Mesendoderm (in vitro differentiated cells): ENCODE measurements at regions not wholly inside any gene's neighbourhood (a gene's known extent, or its start where the extent isn't known, plus 50 kb on each side); places are given as distances from the start of the nearest gene placed in this dataset.

ENCODE experiments used
- DNase-seq: peaks from one replicate; pipeline ENCODE4 v3.0.0; 2013
- H2AK5ac ChIP-seq: 2 replicates; pipeline ENCODE4 v1.6.1; 2013; ENCODE audit warnings: low read length, inconsistent platforms
- H2BK120ac ChIP-seq: 2 replicates; pipeline ENCODE4 v1.6.1; 2013; ENCODE audit warnings: low read depth, mild to moderate bottlenecking, low read length, moderate library complexity, mixed read lengths
- H2BK15ac ChIP-seq: replicated peaks from 2 replicates; pipeline ENCODE4 v1.6.1; 2013; ENCODE audit warnings: low read depth, mild to moderate bottlenecking, moderate library complexity
- H2BK5ac ChIP-seq: 2 replicates; pipeline ENCODE4 v1.6.1; 2013; ENCODE audit warnings: low read length, inconsistent platforms
- H3K18ac ChIP-seq: 2 replicates; pipeline ENCODE4 v1.6.1; 2013; ENCODE audit warnings: mild to moderate bottlenecking, low read length, mixed read lengths
- H3K23ac ChIP-seq: one replicate; pipeline ENCODE4 v1.6.1; 2013; ENCODE audit warnings: low read length
- H3K27ac ChIP-seq: 2 replicates; pipeline ENCODE4 v1.5.1; 2013; ENCODE audit warnings: low read depth, mild to moderate bottlenecking, inconsistent platforms, low read length, moderate library complexity
- H3K27me3 ChIP-seq: 2 replicates; pipeline ENCODE4 v1.6.1; 2013; ENCODE audit warnings: low read length, control low read depth, mild to moderate bottlenecking, inconsistent platforms; ENCODE audit not compliant: insufficient read depth, poor library complexity
- H3K36me3 ChIP-seq: 2 replicates; pipeline ENCODE4 v1.6.1; 2013; ENCODE audit warnings: low read length, inconsistent platforms; ENCODE audit not compliant: control insufficient read depth, insufficient read depth
- H3K4ac ChIP-seq: one replicate; pipeline ENCODE4 v1.6.1; 2013; ENCODE audit warnings: low read depth, mild to moderate bottlenecking, low read length, moderate library complexity
- H3K4me1 ChIP-seq: 2 replicates; pipeline ENCODE4 v1.6.1; 2013; ENCODE audit warnings: low read depth, low read length, inconsistent platforms; ENCODE audit not compliant: control insufficient read depth
- H3K4me2 ChIP-seq: 2 replicates; pipeline ENCODE4 v1.6.1; 2013; ENCODE audit warnings: low read length
- H3K4me3 ChIP-seq: 2 replicates; pipeline ENCODE4 v1.5.1; 2013; ENCODE audit warnings: mild to moderate bottlenecking, low read length
- H3K56ac ChIP-seq: one replicate; pipeline ENCODE4 v1.6.1; 2013; ENCODE audit warnings: low read length
- H3K79me1 ChIP-seq: 2 replicates; pipeline ENCODE4 v1.6.1; 2013; ENCODE audit warnings: low read length, inconsistent platforms
- H3K79me2 ChIP-seq: 2 replicates; pipeline ENCODE4 v1.6.1; 2013; ENCODE audit warnings: mild to moderate bottlenecking, low read length; ENCODE audit not compliant: control insufficient read depth, insufficient read depth
- H3K9ac ChIP-seq: 2 replicates; pipeline ENCODE4 v1.6.1; 2013; ENCODE audit warnings: low read length, inconsistent platforms
- H4K5ac ChIP-seq: one replicate; pipeline ENCODE4 v1.6.1; 2013; ENCODE audit warnings: low read length
- H4K8ac ChIP-seq: one replicate; pipeline ENCODE4 v1.6.1; 2013; ENCODE audit warnings: low read depth, mild to moderate bottlenecking, control low read depth, low read length, moderate library complexity
- WGBS: extraction: QIAGEN DNeasy Blood & Tissue Kit; methylation state at CpG from one replicate; pipeline ENCODE4 v1.1.7; 2013; ENCODE audit warnings: low lambda C conversion rate, missing lambda C conversion rate; ENCODE audit not compliant: insufficient coverage; ENCODE audit errors: extremely low coverage; 5-methylcytosine and 5-hydroxymethylcytosine counted together

DNA sequence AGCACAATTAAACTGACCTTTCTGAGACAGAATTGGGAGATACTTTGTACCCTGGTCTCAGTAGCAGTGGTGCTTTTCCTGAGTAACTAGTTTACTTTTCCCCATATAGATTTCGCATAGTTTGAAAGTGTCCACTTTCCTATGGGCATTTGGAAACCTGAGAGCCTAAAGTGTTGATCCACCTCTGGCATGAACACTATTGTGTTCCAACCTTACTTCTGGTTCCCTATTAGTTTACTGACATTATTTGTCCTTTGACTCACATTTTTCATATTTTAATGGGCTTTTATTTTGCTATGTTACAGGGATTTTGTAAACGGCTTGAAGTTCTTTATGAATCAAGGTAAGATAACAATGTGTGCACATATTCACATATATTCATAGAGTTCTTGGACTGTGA, 103.7 kb downstream of the CBLL2 start:
- no peaks in the 10 kb centered on the region for H3K27me3 ChIP-seq
- H2BK15ac ChIP-seq: no peak overlapping the region
- WGBS: no CpG with 5 or more reads among the region's 2 CpGs

DNA sequence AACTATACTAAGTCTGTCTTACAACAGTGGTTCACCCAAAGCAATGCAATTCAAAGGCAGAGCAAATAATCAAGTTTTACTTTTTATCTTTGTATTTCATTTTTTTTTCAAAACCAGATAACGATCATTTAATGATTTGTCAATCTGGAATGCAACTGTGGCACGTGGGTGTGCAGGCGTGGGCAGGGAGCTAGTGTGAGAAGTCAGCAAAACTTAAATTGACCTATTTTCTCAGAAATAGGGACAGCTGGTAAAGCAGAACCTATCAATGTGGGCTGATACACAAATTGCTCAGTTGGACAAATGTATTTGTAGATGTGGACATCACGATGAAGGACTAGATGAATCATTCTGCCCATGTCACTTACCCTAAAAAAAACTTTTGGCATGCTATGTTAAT, 105.6 kb downstream of the CBLL2 start:
- DNase-seq: no peak
- Histone ChIP-seq H3K9ac (no peak overlapping the region), H3K4ac (no peak overlapping the region), H3K56ac (no peak overlapping the region), H2BK120ac (no peak overlapping the region), H3K79me1 (no peaks in the 10 kb centered on the region), H3K27ac (no peak overlapping the region), H3K79me2 (no peaks in the 10 kb centered on the region), H4K8ac (no peak overlapping the region), H3K36me3 (no peaks in the 10 kb centered on the region), H3K23ac (no peak overlapping the region), H2AK5ac (no peak overlapping the region), H4K5ac (no peak overlapping the region), H2BK5ac (no peak overlapping the region), H3K4me3 (no peak overlapping the region), H3K4me1 (no peaks in the 10 kb centered on the region), H3K4me2 (no peak overlapping the region), H3K18ac (no peak overlapping the region), H2BK15ac (no peak overlapping the region), H3K27me3 (no peaks in the 10 kb centered on the region)
- no CpG with 5 or more reads among the region's 4 CpGs for WGBS

More for the DNA sequence above, 103.7 kb downstream of the CBLL2 start:
- Histone ChIP-seq H3K56ac (no peak overlapping the region), H3K27ac (no peak overlapping the region), H2AK5ac (no peak overlapping the region), H3K23ac (no peak overlapping the region), H3K9ac (no peak overlapping the region), H3K4me3 (no peak overlapping the region), H3K18ac (no peak overlapping the region), H3K36me3 (no peaks in the 10 kb centered on the region), H2BK120ac (no peak overlapping the region), H4K5ac (no peak overlapping the region), H3K79me1 (no peaks in the 10 kb centered on the region), H2BK5ac (no peak overlapping the region), H3K4me1 (no peaks in the 10 kb centered on the region), H3K4ac (no peak overlapping the region), H3K79me2 (no peaks in the 10 kb centered on the region), H4K8ac (no peak overlapping the region), H3K4me2 (no peak overlapping the region)
- no peak for DNase-seq

- no peaks in the 10 kb centered on the region for H3K36me3 ChIP-seq
- H2BK15ac ChIP-seq: no peak overlapping the region
- no peaks in the 10 kb centered on the region for H3K79me1 ChIP-seq
- no peak overlapping the region for H3K4ac ChIP-seq
- no peak overlapping the region for H3K56ac ChIP-seq
- DNase-seq: peak; percentile 53
- H3K23ac ChIP-seq: no peak overlapping the region
- H2BK5ac ChIP-seq: no peak overlapping the region
- no CpG with 5 or more reads among the region's 7 CpGs for WGBS
- no peak overlapping the region for H2AK5ac ChIP-seq
- no peak overlapping the region for H4K8ac ChIP-seq
- no peak overlapping the region for H3K9ac ChIP-seq
- no peak overlapping the region for H3K27ac ChIP-seq
- H3K18ac ChIP-seq: no peak overlapping the region
- H4K5ac ChIP-seq: no peak overlapping the region
- no peaks in the 10 kb centered on the region for H3K79me2 ChIP-seq
- H2BK120ac ChIP-seq: no peak overlapping the region
- H3K4me3 ChIP-seq: no peak overlapping the region
- no peaks in the 10 kb centered on the region for H3K27me3 ChIP-seq
- no peaks in the 10 kb centered on the region for H3K4me1 ChIP-seq
- H3K4me2 ChIP-seq: no peak overlapping the region
Observed at GRCh38 chrX:22383988-22384387, 111.3 kb downstream of the CBLL2 start.

DNA sequence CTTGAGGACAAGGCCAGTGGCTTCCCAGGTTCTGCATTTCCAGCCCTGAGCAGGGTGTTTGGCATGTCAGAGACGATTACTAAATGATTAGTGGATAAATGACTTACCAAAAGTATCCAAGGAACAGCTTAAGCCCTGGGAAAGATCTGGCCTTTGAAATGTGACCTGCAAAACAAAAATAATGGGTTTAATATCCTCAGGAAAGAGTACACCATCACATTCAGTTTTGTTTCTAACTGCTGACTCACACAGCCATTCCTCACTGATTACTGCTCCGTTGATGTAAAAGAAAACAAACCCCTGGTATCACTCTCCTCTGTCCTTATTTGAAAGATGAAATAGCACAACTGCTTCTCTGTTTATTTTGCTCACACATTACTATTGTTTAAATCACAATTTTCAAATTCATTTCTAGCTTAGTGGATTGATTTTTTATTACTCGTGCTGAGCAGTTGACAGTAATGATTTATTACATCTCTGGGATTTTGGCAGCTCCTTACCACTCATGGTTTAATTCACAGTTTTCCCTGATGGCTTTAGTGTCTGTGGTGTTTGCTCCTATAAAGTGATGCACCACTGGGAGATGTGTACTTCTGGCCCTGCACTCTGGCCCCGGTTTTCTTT, 117.0 kb downstream of the CBLL2 start:
- Histone ChIP-seq H2BK120ac (no peak overlapping the region), H3K4me2 (no peak overlapping the region), H2BK5ac (no peak overlapping the region), H3K4me3 (no peak overlapping the region), H3K9ac (no peak overlapping the region), H4K5ac (no peak overlapping the region), H3K27me3 (no peaks in the 10 kb centered on the region), H3K4me1 (no peaks in the 10 kb centered on the region), H3K56ac (no peak overlapping the region), H4K8ac (no peak overlapping the region), H2AK5ac (no peak overlapping the region), H3K36me3 (no peaks in the 10 kb centered on the region), H3K27ac (no peak overlapping the region), H3K18ac (no peak overlapping the region), H3K23ac (no peak overlapping the region), H3K79me2 (no peaks in the 10 kb centered on the region), H2BK15ac (no peak overlapping the region), H3K79me1 (no peaks in the 10 kb centered on the region), H3K4ac (no peak overlapping the region)
- WGBS: no CpG with 5 or more reads among the region's 4 CpGs
- DNase-seq: peak; percentile 3

DNA sequence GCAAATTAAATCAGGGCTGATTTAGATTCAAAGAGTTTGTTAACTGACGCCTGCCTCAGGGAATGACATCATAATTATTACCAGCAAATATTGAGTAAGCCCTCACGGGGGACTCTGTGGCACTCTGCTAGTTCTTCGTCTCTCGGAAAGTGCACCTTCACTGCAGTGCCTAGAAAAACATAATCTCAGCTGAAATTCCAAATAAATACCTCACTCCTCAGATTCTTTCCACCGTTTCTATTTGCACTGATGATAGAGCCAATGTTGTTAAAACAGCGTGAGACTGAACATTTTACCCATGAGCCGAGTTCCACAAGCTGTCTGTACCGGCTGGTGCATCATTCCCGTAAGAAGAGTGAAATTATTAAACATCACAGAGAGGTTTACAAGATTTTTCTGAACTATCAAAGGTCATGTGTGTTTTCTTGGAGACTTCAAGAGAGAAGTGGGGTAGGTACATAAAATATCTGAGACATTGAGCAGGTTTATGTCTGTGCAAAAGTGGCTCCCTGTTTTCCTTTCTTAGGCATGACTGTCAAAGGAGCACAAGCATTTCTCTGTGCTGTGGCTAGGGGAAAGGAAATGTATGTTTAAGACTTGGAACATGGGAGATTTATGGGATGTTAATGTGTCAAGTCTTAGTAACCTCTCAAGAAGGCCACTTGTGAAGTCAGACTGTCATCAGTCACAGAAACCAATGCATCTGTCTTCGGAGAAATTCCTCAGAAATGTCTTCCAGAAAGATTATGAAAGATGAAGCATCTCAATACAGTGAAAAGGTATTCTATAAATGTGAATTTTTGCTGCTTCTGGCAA, 119.6 kb downstream of the CBLL2 start:
- no peak overlapping the region for H3K4me3 ChIP-seq
- DNase-seq: no peak
- H3K9ac ChIP-seq: no peak overlapping the region
- H3K18ac ChIP-seq: no peak overlapping the region
- H2BK15ac ChIP-seq: no peak overlapping the region
- no peaks in the 10 kb centered on the region for H3K4me1 ChIP-seq
- H3K23ac ChIP-seq: no peak overlapping the region
- no peak overlapping the region for H3K4me2 ChIP-seq
- H3K27ac ChIP-seq: no peak overlapping the region
- H3K36me3 ChIP-seq: no peaks in the 10 kb centered on the region
- no peaks in the 10 kb centered on the region for H3K79me1 ChIP-seq
- H3K27me3 ChIP-seq: no peaks in the 10 kb centered on the region
- no peak overlapping the region for H3K4ac ChIP-seq
- H2BK5ac ChIP-seq: no peak overlapping the region
- H2BK120ac ChIP-seq: no peak overlapping the region
- H2AK5ac ChIP-seq: no peak overlapping the region
- H4K8ac ChIP-seq: no peak overlapping the region
- no peaks in the 10 kb centered on the region for H3K79me2 ChIP-seq
- no CpG with 5 or more reads among the region's 10 CpGs for WGBS
- no peak overlapping the region for H4K5ac ChIP-seq
- no peak overlapping the region for H3K56ac ChIP-seq
